ENCODE measurements at regions not wholly inside any gene's neighbourhood (a gene's known extent, or its start where the extent isn't known, plus 50 kb on each side); places are given as distances from the start of the nearest gene placed in this dataset.
"Not testable (repeated sequence)": the region's sequence is repeated elsewhere in the genome, so short reads cannot be mapped to it uniquely, and the experiment has no call there.

DNA sequence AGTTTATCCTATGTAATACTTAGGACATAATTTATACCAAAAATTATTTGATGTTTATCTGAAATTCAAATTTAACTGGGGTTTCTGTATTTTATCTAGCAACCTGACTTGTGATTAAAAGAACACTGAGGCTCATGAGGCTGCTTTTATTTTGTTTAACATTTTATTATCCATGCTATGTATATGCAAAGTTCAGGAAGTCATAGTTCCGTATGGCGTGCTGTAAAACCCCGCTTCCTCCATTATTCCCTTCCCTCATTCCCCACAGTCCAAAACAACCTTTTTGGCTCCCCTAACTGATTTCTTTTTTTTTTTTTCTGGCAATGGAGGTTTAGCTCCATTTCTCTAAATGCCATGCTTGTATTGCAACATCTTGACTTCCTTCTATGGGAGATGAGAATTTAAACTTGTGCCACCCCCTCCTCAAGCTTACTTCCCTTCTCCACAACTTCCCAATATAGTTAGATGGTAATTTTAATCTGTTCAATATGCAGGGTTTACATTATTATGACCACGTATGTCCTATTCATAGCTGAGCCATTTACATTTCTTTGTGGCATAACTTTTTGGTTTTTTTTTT, 138.0 kb upstream of the DNAH14 start:
- no peak for ATAC-seq
- no peak for DNase-seq (ENCODE audit: low spot score)

DNA sequence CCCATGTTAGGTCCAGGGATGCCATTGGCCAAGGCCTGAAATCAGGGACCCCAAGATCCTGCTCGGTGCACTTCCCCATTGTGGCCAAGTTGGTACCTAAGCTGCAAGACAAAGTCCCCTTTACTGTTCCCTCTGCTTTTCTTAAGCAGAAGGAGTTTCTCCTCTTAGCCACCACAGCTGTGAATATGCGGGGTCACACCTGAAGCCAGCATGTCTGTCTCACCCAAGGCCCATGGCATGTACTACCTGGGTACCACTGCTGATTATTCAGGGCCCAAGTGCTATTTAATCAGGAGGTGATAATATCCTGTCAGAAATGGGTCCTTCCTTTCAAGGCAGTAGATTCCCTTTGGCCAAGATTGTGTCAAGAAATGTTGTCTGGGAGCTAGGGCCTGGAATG, 133.9 kb upstream of the DNAH14 start:
- DNase-seq (ENCODE audit: low spot score) (no peak), ATAC-seq (no peak)

DNA sequence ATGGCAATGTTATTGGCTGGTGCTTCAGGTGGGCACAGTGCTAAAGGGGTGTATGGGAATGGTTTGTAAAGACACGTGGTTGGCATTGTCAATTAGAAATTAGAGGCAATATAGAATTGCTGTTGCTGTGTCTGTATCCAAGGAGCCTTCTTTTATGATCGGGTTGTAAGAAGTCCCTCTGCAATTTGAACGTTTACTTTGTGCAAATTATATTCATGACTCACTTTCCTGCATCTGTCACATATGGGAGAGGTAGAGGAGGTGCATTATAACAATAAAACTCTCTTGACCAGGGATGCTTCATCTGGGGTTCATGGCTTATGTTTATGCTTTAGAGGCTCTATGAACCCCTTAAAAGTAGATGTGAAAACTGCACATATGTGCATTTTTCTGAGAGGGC, 130.4 kb upstream of the DNAH14 start:
- no peak for DNase-seq (ENCODE audit: low spot score)
- no peak for ATAC-seq

DNA sequence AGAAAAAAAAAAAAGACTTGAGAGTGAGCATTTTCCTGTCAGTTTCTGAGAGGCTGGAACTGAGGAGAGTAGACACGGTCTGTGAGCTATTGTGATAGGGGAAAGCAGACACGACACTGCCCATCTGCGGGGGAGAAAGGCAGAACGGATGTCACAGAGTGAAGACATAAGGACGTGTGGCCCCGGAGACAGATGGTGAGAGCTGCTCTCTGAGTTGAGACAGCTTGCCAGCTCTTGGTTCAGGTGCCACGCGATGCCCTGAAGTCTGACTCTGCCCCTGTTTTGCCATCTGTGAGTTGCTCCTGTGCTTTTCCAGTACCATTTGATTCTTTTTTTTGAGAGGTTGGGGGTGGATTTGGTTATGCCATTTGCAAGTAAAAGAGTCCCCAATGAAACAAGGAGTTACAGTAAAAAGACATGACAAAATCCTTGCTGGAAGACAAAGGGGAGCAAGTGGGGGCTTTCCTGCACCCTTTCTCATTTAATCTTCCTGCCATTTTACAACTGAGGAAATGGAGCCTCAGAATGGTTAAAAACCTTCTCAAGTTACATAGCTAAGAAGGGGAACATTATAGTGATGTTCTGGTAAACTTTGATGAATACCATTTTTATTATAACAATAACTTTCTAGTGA, 128.9 kb upstream of the DNAH14 start:
- no peak for DNase-seq (ENCODE audit: low spot score)
- ATAC-seq, result no peak

DNA sequence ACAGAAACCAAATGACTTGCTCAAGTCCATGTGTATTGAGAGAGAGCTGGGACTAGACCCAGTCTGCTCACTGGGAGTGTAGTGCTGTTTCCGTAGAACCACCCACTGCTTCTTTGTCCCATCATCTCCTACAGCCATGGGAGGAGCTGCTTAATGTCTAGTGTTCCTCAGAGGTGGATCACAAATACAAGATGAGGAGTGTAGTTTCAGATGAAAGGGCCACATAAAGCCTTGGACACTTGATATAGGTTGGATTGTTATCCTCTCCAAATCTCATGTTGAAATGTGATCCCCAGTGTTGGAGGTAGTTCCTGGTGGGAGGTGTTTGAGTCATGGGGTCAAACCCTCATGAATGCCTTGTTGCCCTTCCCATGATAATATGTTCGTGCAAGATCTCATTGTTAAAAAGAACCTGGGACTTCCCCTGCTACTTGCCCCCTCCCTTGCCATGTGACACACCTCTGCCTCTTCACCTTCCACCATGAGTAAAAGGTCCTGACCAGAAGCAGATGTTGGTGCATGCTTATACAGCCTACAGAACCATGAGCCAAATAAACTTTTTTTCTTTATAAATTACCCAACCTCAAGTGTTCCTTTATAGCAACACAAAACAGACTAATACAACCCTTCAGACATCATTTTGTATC, 127.5 kb upstream of the DNAH14 start:
- no peak for ATAC-seq

DNA sequence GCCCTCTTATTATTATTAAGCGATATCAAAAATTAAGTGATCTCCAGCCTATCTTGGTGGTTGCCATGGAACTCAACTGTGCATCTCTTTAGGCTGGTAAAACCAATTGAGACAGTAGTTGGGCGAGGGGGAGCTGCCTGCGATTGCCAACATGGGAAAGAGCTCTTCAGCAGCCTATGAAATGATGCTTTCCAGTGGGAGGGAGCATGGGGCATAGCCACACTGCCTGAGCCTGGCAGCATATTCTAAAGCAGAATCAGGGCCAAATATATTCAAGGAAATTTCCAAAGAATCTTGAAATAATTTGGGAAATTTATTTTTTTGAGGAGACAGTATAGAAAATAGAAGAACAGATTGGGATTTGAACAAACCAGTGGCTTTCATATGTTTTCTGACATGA, 126.9 kb upstream of the DNAH14 start:
- no peak for DNase-seq (ENCODE audit: low spot score)
- no peak for ATAC-seq

More for the DNA sequence above, 127.5 kb upstream of the DNAH14 start:
- DNase-seq (ENCODE audit: low spot score), result no peak

DNA sequence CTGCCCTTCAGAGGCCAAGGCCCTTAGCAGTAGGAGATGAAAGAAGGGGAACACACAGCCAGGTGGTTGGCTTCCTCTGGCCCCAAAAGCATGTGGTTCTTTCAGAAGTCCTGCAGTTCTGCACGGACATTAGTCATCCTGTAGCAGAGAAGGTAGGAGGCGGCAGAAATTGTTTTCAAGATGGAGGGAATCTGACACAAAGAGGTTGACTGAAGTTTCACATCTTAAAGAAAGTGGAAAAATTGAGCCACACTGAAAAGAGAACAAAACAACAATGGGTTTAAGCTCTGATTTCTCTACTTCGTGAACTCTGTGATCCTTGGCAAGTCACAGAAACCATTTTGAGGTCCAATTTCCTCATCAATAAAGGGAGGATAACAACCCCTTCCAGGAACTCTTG, 125.3 kb upstream of the DNAH14 start:
- ATAC-seq, result no peak

DNA sequence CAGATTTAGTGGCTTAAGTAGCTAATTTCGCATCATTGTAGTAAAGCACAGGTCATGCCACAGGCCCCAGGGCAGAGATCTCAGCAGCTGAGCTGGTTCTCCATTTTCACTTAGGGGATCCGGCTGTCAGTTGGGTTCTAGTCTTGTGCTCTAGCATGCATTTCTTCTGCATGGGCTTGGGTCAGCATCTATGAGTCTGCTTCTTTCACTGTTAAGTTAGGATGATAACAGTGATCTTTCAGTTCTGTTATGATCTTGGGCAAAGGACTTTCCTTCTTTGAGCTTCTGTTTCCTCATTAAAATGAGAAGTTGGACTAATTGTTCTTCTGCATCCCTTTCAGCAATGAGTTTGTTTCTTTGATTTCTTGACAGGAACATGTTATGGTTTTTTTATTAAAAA, 123.6 kb upstream of the DNAH14 start:
- ATAC-seq, result no peak

More for the DNA sequence above, 125.3 kb upstream of the DNAH14 start:
- DNase-seq (ENCODE audit: low spot score), result no peak

DNA sequence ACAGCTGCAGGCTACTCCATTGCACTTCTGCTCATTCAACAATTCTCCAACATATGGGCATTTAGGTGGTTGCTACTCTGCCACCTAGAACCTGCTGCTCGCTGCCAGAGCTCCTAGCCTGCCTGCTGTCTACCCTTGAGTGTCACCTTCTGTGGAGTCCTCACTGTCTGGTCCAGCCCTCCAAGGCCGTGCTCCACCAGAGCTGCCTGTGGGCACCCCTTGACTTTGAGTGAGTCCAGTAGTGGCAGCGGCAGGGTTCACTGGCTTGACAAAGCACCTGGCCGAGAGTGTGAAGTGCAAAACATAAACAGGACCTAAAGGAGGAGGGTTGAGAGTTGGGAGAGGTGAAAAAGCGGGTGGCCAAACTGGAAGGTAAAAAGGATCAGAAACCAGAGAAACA, 120.3 kb upstream of the DNAH14 start:
- no peak for DNase-seq (ENCODE audit: low spot score)
- no peak for ATAC-seq

More for the DNA sequence above, 123.6 kb upstream of the DNAH14 start:
- no peak for DNase-seq (ENCODE audit: low spot score)

DNA sequence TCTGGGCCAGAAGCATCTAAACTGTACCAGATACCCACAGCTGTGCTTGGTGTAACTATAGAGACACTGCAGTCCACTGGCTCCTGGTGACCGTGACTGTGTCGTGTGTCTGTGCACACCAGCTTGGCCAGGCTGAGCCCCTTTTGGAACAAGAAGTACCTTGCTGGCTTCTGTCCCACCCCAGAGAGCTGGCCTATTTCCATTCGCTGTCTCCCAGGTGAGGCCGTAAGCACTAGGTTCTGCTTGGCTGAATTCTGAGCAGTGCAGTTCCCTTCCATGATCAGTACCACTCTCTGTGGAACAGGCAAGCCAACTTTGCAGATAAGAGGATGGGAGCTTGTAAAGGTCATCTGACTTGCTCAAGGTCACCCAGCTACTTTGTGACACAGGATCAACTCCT, 119.9 kb upstream of the DNAH14 start:
- no peak for DNase-seq (ENCODE audit: low spot score)
- no peak for ATAC-seq

DNA sequence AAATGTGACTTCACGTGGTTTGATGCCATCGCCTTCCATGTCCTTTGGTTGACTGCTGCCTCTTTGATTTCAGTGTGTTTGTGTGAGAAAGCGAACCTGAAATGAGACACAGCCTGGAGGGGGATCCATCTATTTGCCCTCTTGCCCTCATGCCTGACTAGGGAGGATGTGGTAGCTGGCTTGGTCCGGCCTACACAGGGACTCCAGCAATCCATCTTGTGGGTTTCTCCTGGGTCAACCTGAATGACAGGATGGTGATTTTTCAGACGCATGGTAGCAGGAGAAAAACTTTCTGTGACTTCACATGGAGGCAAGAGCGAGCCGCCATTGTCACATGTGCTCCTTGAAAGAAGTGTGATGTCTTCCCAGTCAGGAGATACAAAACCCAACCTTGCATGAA, 117.9 kb upstream of the DNAH14 start:
- ATAC-seq (no peak), DNase-seq (ENCODE audit: low spot score) (no peak)

DNA sequence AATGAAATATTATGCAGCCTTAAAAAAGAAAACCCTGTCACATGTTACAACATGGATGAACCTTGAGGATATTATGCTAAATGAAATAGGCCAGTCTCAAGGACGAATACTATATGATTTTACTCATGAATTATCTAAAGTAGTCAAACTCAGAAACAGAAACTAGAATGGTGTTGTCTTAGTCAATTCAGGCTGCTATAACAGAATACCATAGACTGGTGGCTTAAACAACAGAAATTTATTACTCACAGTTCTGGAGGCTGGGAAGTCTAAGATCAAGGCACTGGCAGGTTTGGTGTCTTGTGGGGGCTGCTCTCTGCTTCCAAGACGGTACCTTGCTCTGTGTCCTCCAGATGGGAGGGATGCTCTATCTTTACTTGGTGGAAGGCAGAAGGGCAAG, 113.8 kb upstream of the DNAH14 start:
- ATAC-seq (no peak), DNase-seq (ENCODE audit: low spot score) (no peak)

DNA sequence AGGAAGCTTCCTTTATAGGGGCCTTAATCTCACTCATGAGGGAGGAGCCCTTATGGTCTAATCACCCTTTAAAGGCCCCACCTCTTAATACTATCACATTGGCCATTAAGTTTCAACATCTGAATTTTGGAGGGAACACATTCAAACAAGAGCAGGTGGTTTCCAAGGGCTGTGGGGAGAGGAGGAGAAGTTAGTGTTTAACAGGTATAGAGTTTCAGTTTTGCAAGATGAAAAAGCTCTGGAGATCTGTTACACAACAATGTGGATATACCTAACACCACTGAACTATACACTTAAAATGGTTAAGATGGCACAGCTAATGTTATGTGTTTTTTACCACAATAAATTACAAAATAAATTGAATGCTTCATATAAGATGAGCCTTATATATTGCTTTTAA, 113.4 kb upstream of the DNAH14 start:
- ATAC-seq (no peak), DNase-seq (ENCODE audit: low spot score) (no peak)

DNA sequence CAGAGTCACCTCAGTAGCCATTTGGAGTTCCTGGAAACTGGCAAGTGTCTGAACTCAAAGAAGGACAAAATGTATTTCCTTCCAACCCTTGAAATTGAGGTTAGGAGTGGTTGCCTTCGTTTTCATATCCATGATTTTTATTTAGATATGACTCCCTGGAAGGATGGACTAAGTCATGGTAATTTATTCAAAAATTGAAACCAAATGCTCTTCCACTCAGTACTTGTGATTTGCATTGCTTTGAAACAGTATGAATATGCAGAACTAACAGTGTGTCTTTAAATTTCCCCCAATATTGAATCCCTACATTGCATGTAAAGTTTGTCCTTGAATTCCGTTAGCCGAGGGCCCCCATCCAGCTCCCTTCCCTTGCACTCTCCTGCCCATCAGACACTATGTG, 112.1 kb upstream of the DNAH14 start:
- DNase-seq (ENCODE audit: low spot score), result no peak
- ATAC-seq, result no peak

DNA sequence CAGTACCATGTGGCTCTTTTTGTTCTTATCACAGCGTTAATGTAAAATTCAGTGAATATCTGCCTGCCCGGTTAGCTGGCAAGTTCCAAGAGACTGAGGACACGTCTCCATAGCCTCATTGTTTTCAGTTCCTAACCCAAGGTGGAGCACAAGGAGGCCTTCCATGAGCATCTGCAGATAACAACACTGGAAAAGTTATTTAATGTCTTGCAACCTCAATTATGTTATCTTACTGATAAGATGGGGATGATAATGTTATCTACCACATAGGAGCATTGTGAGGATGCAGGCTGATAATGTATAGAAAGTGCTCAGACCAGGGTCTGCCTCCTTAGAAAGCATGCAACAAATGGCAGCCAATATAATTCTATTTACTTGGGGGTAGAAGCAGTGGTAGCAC, 109.6 kb upstream of the DNAH14 start:
- DNase-seq (ENCODE audit: low spot score), result no peak
- ATAC-seq, result no peak

DNA sequence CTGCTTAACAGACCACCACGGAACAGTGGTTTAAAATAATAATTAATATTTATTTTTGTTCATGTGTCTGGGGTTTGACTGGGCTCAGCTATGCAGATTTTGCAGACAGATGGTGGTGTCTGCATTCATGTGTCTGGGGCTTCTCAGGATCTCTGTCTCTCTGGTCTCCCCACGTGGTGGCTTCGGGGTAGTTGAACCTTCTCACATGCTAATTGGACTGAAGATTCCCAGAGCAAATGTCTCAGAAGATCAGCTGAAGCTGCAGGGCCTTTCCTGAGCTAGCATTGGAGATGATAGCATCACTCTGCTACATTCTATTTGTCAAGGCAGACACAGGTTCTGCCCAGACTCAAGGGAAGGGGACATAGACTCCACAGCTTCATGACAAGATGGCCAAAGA, 109.1 kb upstream of the DNAH14 start:
- no peak for ATAC-seq

DNA sequence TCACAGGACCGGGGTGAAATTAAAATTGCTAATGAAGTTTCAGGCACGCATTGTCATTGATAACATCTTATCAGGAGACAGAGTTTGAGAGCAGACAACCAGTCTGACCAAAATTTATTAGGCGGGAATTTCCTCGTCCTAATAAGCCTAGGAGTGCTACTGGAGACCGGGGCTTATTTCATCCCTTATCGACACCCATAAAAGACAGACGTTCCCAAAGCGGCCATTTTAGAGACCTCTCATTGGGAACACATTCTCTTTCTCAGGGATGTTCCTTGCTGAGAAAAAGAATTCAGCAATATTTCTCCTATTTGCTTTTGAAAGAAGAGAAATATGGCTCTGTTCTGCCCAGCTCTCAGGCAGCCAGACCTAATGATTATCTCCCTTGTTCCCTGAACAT, 107.7 kb upstream of the DNAH14 start:
- not testable (repeated sequence) for ATAC-seq; DNase-seq (ENCODE audit: low spot score)

More for the DNA sequence above, 109.1 kb upstream of the DNAH14 start:
- DNase-seq (ENCODE audit: low spot score), result no peak

DNA sequence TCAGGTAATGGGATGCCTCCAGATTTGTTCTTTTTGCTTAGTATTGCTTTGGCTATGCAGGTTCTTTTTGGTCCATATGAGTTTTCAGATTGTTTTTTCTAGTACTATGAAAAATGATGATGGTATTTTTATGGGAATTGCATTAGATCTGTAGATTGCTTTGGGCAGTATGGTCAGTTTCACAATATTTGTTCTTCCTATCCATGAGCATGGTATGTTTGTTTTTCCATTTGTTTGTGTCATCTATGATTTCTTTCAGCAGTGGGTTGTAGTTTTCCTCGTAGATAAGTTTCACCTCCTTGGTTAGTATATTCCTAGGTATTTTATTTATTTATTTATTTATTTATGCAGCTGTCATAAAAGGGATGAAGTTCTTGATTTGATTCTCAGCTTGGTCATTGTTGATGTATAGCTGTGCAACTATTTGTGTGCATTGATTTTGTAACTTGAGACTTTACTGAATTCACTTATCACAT, 103.9 kb upstream of the DNAH14 start:
- ATAC-seq, result no peak
- DNase-seq (ENCODE audit: low spot score), result no peak

DNA sequence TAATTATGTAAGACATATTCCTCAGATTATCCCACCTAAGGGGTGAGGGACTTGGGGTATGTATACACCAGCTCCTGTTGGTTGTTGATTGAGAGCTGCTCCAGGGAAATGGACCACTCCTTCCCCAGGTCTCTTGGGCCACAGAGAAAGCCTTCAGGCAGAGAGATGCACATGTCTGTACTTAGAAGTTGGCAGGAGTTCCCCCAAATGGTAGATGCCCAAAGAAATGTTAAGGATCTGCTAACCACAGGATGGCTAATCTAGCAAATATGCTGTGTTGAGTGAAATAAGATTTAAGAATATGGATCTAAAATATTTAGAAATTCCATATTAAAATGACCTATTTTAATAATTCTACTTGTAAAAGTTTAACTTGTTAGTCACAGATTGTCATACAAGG, 100.8 kb upstream of the DNAH14 start:
- ATAC-seq (no peak), DNase-seq (ENCODE audit: low spot score) (no peak)

DNA sequence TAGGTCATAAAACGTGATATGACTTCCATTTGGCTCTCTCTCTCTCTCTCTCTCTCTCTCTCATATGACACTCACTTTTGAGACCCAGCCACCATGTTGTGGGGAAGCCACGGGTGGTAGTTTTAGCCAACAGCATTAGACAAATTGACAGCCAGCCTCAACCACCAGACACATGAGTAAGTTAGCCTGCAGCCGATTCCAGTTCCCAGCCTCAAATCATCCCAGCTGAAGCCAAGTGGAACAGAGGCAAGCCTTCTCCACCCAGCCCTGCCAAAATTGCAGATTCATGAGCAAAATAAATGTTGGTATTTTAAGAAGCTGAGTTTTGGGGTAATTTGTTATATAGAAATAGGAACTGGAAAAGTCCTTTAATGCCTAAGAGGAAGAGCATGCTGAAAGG, 98.0 kb upstream of the DNAH14 start:
- DNase-seq (ENCODE audit: low spot score), result no peak
- ATAC-seq, result no peak

DNA sequence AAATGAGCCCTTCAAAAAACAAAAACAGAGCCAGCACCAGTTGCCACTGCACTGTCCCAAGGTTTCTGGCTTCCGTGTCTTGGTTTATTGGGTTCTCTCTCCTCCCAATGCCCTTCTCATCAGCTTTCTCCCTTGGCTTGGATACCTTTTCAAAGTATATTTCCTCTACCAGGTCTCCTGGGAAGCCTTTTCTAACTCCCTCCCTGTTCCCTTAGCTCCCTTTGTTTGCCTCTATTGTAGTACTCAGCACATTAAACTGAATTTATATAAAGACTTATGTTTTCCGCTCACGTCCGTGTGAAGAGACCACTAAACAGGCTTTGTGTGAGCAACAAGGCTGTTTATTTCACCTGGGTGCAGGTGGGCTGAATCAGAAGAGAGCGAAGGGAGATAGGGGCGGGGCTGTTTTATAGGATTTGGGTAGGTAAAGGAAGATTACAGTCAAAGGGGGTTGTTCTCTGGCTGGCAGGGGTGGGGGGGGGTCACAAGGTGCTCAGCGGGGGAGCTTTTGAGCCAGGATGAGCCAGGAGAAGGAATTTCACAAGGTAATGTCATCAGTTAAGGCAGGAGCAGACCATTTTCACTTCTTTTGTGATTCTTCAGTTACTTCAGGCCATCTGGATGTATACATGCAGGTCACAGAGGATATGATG, 89.7 kb upstream of the DNAH14 start:
- not testable (repeated sequence) for ATAC-seq; DNase-seq (ENCODE audit: low spot score)

DNA sequence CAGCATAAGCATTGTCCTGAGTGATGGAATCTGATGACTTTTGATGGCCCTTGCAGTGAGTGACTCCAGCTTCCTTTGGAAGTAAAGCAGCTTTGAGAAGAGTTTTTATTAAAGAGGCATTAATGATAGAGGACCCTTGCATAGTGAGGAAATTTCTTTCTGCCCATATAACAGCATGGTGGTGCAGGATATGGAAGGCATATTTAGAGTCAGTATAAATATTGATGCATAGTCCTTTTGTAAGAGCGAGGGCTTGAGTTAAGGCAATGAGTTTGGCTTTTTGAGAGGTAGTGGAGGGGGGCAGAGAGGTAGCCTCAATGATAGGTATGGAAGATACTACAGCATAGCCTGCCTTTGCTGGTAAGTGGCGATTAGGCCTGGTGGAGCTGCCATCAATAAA, 87.7 kb upstream of the DNAH14 start:
- not testable (repeated sequence) for DNase-seq (ENCODE audit: low spot score); ATAC-seq

Measured in left lobe of liver (tissue), 2 donors.